ENCODE measurements at regions not wholly inside any gene's neighbourhood (a gene's known extent, or its start where the extent isn't known, plus 50 kb on each side); places are given as distances from the start of the nearest gene placed in this dataset.

DNA sequence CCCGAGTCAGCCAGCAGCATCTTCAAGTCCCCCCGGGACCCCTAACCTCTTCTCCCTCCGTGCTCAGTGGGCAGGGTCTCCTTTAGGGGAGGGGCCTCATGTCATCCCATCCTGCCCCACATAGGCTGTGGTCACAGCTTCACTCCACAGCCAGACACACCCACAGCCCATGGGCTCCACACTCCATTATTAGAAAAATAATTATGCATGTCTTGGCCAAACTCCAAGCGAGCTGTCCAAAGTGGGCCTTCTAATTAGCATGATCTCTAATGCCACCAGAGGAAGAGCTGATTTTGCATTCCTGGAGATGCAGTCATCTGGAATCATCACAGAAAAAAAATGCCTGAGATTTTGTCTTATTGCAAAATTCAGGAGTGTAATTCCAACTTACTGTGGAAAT, 418.2 kb downstream of the IRX2 start:
- intact Hi-C loops (cut with micrococcal nuclease), result no loop called here
- no peak overlapping the region for H3K4me3 ChIP-seq (ENCODE audit: low read length in 2 of 2)
- no peaks in the 10 kb centered on the region for H3K4me1 ChIP-seq (ENCODE audit: insufficient read depth, low read length)
- H3K27me3 ChIP-seq (ENCODE audit: insufficient read depth, low read length), result no peaks in the 10 kb centered on the region
- CTCF ChIA-PET (ENCODE audit: partially characterized antibody), result no interaction called here
- Mint-ChIP-seq H3K9me3 (peaks cover 1 to 14% (median 2%) of the 10 kb centered on the region in 8 donors), H3K27ac (no peak overlapping the region), H3K27me3 (no peaks in the 10 kb centered on the region), H3K4me1 (peaks cover 0 to 2% (median 0%) of the 10 kb centered on the region in 4 donors), H3K36me3 (no peaks in the 10 kb centered on the region), H3K4me3 (no peak overlapping the region)
- no peaks in the 10 kb centered on the region for H3K9me3 ChIP-seq (ENCODE audit: control insufficient read depth in 1 of 2, low read length in 2 of 2)
- POLR2A ChIA-PET (ENCODE audit: partially characterized antibody), result no interaction called here
- H3K27ac ChIP-seq (ENCODE audit: low read depth, low read length), result no peak overlapping the region
- no peaks in the 10 kb centered on the region for H3K36me3 ChIP-seq (ENCODE audit: insufficient read depth, low read length)
- no peak for DNase-seq

DNA sequence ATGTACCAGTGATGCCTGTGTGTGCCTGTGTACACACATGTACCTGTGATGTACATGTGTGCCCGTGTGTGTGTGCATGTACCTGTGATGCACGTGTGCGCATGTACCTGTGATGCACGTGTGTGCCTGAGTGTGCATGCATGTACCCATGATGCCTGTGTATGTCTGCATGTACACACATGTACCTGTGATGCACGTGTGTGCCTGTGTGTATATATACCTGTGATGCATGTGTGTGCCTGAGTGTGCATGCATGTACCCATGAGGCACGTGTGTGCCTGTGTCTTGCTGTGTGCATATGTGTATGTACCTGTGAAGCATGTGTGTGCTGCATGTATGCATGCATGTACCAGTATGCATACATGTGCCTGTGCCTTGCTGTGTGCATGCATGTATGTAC, 419.0 kb downstream of the IRX2 start:
- Histone ChIP-seq H3K27me3 (ENCODE audit: insufficient read depth, low read length) (no peaks in the 10 kb centered on the region), H3K36me3 (ENCODE audit: insufficient read depth, low read length) (no peaks in the 10 kb centered on the region), H3K4me1 (ENCODE audit: insufficient read depth, low read length) (no peaks in the 10 kb centered on the region), H3K9me3 (ENCODE audit: control insufficient read depth in 1 of 2, low read length in 2 of 2) (no peaks in the 10 kb centered on the region), H3K27ac (ENCODE audit: low read depth, low read length) (no peak overlapping the region), H3K4me3 (ENCODE audit: low read length in 2 of 2) (no peak overlapping the region)
- H3K36me3 Mint-ChIP-seq, result no peaks in the 10 kb centered on the region
- peaks cover 0 to 2% (median 0%) of the 10 kb centered on the region in 4 donors for H3K4me1 Mint-ChIP-seq
- no peak overlapping the region for H3K27ac Mint-ChIP-seq
- DNase-seq, result no peak
- intact Hi-C loops (cut with micrococcal nuclease), result no loop called here
- H3K27me3 Mint-ChIP-seq, result no peaks in the 10 kb centered on the region
- POLR2A ChIA-PET (ENCODE audit: partially characterized antibody), result no interaction called here
- peaks cover 2 to 17% (median 4%) of the 10 kb centered on the region in 8 donors for H3K9me3 Mint-ChIP-seq
- H3K4me3 Mint-ChIP-seq, result no peak overlapping the region
- CTCF ChIA-PET (ENCODE audit: partially characterized antibody), result no interaction called here

DNA sequence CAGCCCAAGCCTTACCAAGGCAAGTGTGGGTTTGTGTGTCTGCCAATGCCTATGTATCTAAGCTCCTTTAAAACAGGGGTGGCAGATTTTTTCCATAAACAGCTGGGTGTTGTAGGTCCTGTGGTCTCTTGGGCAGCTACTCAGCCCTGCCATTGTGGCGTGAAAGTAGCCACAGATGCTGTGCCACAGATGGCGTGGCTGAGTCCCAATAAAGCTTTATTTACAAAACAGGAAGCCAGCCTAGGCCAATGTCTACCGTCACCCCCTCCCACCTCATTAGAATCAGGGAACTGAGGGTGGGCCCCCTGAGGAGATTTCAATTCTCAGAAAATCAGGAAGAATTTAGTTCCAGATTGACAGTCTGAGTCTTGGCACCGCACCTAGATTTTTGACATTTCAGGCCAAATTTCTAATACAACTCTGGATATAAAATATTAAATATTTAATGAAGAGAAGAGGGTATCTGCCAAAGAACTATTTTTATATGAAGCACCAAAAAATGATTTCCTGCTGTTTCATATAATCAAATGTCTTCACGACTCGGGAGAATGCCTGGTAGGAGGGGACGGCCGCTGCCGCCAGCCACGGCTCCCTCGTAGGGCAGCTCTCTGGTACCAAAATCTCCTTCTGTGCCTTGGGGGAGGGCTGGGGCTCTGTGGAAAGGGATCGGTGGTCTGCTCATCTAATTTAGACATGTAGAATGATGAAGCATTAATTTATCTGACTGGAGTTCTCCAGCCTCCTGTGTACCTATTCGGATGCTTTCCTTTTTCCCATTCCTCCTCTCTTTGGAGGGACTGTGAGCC, 420.9 kb downstream of the IRX2 start:
- Mint-ChIP-seq H3K9me3 (peaks cover 2 to 20% (median 5%) of the 10 kb centered on the region in 8 donors), H3K27me3 (no peaks in the 10 kb centered on the region), H3K27ac (no peak overlapping the region), H3K36me3 (no peaks in the 10 kb centered on the region), H3K4me3 (no peak overlapping the region), H3K4me1 (peaks cover 0 to 2% (median 0%) of the 10 kb centered on the region in 4 donors)
- Histone ChIP-seq H3K27ac (ENCODE audit: low read depth, low read length) (no peak overlapping the region), H3K27me3 (ENCODE audit: insufficient read depth, low read length) (no peaks in the 10 kb centered on the region), H3K4me3 (ENCODE audit: low read length in 2 of 2) (no peak overlapping the region), H3K36me3 (ENCODE audit: insufficient read depth, low read length) (no peaks in the 10 kb centered on the region), H3K4me1 (ENCODE audit: insufficient read depth, low read length) (no peaks in the 10 kb centered on the region), H3K9me3 (ENCODE audit: control insufficient read depth in 1 of 2, low read length in 2 of 2) (no peaks in the 10 kb centered on the region)
- no peak for DNase-seq
- ChIA-PET CTCF (ENCODE audit: partially characterized antibody) (no interaction called here), POLR2A (ENCODE audit: partially characterized antibody) (no interaction called here)
- intact Hi-C loops (cut with micrococcal nuclease), result no loop called here

DNA sequence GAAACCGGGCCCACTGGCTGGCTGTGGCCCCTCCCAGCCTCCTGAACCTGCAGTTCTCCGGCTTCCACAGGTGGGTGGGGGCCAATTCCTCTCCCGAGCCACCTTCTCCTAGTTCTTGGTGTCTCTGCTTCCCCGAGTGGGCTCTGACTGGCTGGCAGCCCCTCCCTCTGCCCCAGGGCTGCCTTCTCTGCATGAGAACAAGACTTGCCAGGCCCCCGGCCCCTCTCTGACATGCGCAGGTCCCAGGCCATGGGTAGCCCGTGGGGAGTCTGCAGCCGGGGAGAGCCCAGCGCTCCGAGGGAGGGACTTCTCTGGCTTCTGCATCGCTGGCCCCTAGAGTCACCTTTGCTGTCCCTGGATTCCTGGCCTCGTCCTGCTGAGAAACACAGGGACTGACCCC, 421.7 kb downstream of the IRX2 start:
- Mint-ChIP-seq H3K27ac (no peak overlapping the region), H3K9me3 (peaks cover 3 to 19% (median 6%) of the 10 kb centered on the region in 8 donors), H3K36me3 (no peaks in the 10 kb centered on the region), H3K4me1 (peaks cover 0 to 2% (median 0%) of the 10 kb centered on the region in 4 donors), H3K4me3 (no peak overlapping the region), H3K27me3 (no peaks in the 10 kb centered on the region)
- Histone ChIP-seq H3K4me3 (ENCODE audit: low read length in 2 of 2) (no peak overlapping the region), H3K36me3 (ENCODE audit: insufficient read depth, low read length) (no peaks in the 10 kb centered on the region), H3K27me3 (ENCODE audit: insufficient read depth, low read length) (no peaks in the 10 kb centered on the region), H3K27ac (ENCODE audit: low read depth, low read length) (no peak overlapping the region), H3K4me1 (ENCODE audit: insufficient read depth, low read length) (no peaks in the 10 kb centered on the region), H3K9me3 (ENCODE audit: control insufficient read depth in 1 of 2, low read length in 2 of 2) (no peaks in the 10 kb centered on the region)
- ChIA-PET CTCF (ENCODE audit: partially characterized antibody) (no interaction called here), POLR2A (ENCODE audit: partially characterized antibody) (no interaction called here)
- intact Hi-C loops (cut with micrococcal nuclease), result no loop called here
- DNase-seq, result no peak

- Mint-ChIP-seq H3K9me3 (peaks cover 0 to 14% (median 7%) of the 10 kb centered on the region in 8 donors), H3K36me3 (no peaks in the 10 kb centered on the region), H3K27me3 (no peaks in the 10 kb centered on the region), H3K27ac (no peak overlapping the region), H3K4me1 (no peaks in the 10 kb centered on the region), H3K4me3 (no peak overlapping the region)
- H3K36me3 ChIP-seq (ENCODE audit: insufficient read depth, low read length), result no peaks in the 10 kb centered on the region
- no peaks in the 10 kb centered on the region for H3K4me1 ChIP-seq (ENCODE audit: insufficient read depth, low read length)
- intact Hi-C loops (cut with micrococcal nuclease), result no loop called here
- no peak overlapping the region for H3K27ac ChIP-seq (ENCODE audit: low read depth, low read length)
- CTCF ChIA-PET (ENCODE audit: partially characterized antibody), result no interaction called here
- H3K4me3 ChIP-seq (ENCODE audit: low read length in 2 of 2), result no peak overlapping the region
- DNase-seq, result no peak
- no peaks in the 10 kb centered on the region for H3K27me3 ChIP-seq (ENCODE audit: insufficient read depth, low read length)
- H3K9me3 ChIP-seq (ENCODE audit: control insufficient read depth in 1 of 2, low read length in 2 of 2), result no peaks in the 10 kb centered on the region
- POLR2A ChIA-PET (ENCODE audit: partially characterized antibody), result no interaction called here
These were observed 424.9 kb downstream of the IRX2 start for GRCh38 chr5:2326601-2327000.

DNA sequence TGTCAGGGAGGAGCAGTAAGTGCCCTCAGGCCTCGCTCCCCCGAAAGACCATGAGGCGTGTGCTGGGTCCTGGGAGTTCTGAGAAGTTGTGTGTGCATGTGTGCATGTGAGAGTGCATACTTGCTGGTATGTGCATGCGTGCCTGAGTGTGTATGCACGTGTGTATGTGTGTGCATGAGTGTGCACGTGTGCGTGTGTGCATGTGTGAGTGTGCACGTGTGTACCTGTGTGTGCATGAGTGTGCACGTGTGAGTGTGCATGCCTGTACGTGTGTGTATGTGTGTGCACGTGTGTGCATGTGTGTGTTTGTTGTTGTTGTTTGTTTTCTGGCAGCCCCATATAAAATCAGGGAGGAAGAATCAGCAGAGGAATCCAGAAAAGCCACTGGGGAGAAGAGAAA, 426.7 kb downstream of the IRX2 start:
- H3K4me3 Mint-ChIP-seq, result no peak overlapping the region

DNA sequence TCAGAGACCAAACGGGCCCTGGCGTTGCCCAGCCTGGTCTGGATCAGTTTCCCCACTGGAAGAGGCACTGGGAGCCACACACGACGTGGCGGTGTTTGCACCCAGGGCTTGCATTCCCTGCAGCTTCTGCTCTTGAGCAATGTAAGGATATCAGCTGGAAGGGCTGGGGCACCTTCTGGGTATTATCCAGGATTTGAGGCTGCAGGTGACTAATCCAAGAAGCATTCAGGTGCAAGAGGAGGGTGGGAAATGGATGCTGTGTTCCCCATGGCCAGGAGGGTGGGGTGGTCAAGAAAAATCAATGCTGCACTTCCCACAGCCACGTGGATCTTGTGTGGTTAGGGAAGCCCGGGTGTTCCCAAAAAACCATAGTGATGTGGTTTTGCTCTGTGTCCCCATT, 430.9 kb downstream of the IRX2 start:
- H3K27me3 Mint-ChIP-seq, result no peaks in the 10 kb centered on the region
- peaks cover 0 to 12% (median 5%) of the 10 kb centered on the region in 8 donors for H3K9me3 Mint-ChIP-seq
- Histone ChIP-seq H3K27me3 (ENCODE audit: insufficient read depth, low read length) (no peaks in the 10 kb centered on the region), H3K36me3 (ENCODE audit: insufficient read depth, low read length) (no peaks in the 10 kb centered on the region), H3K4me3 (ENCODE audit: low read length in 2 of 2) (no peak overlapping the region), H3K4me1 (ENCODE audit: insufficient read depth, low read length) (no peaks in the 10 kb centered on the region), H3K27ac (ENCODE audit: low read depth, low read length) (no peak overlapping the region), H3K9me3 (ENCODE audit: control insufficient read depth in 1 of 2, low read length in 2 of 2) (no peaks in the 10 kb centered on the region)
- H3K27ac Mint-ChIP-seq, result no peak overlapping the region
- no peaks in the 10 kb centered on the region for H3K4me1 Mint-ChIP-seq
- no peak for DNase-seq
- no peaks in the 10 kb centered on the region for H3K36me3 Mint-ChIP-seq
- ChIA-PET POLR2A (ENCODE audit: partially characterized antibody) (no interaction called here), CTCF (ENCODE audit: partially characterized antibody) (no interaction called here)
- intact Hi-C loops (cut with micrococcal nuclease), result no loop called here
- no peak overlapping the region for H3K4me3 Mint-ChIP-seq

More for the DNA sequence above, 426.7 kb downstream of the IRX2 start:
- no peak overlapping the region for H3K4me3 ChIP-seq (ENCODE audit: low read length in 2 of 2)
- ChIA-PET POLR2A (ENCODE audit: partially characterized antibody) (no interaction called here), CTCF (ENCODE audit: partially characterized antibody) (no interaction called here)
- intact Hi-C loops (cut with micrococcal nuclease), result no loop called here
- Mint-ChIP-seq H3K27me3 (no peaks in the 10 kb centered on the region), H3K27ac (no peak overlapping the region), H3K9me3 (peaks cover 0 to 19% (median 7%) of the 10 kb centered on the region in 8 donors), H3K4me1 (no peaks in the 10 kb centered on the region), H3K36me3 (no peaks in the 10 kb centered on the region)
- no peaks in the 10 kb centered on the region for H3K4me1 ChIP-seq (ENCODE audit: insufficient read depth, low read length)
- H3K36me3 ChIP-seq (ENCODE audit: insufficient read depth, low read length), result no peaks in the 10 kb centered on the region
- H3K27me3 ChIP-seq (ENCODE audit: insufficient read depth, low read length), result no peaks in the 10 kb centered on the region
- H3K9me3 ChIP-seq (ENCODE audit: control insufficient read depth in 1 of 2, low read length in 2 of 2), result no peaks in the 10 kb centered on the region
- DNase-seq, result no peak
- no peak overlapping the region for H3K27ac ChIP-seq (ENCODE audit: low read depth, low read length)

All from CD4-positive, alpha-beta memory T cell (primary cell).